SH-SY5Y (cell line): ENCODE measurements at regions not wholly inside any gene's neighbourhood (a gene's known extent, or its start where the extent isn't known, plus 50 kb on each side); places are given as distances from the start of the nearest gene placed in this dataset.

ENCODE experiments used
- GATA2 ChIP-seq: IDR thresholded peaks from 2 replicates; pipeline ENCODE4 v1.6.1; 2011; ENCODE audit warnings: mild to moderate bottlenecking, low read depth, low read length
- GATA3 ChIP-seq: IDR thresholded peaks from 2 replicates; pipeline ENCODE4 v1.6.1; 2011; ENCODE audit warnings: low read depth, mild to moderate bottlenecking, low read length, moderate library complexity

DNA sequence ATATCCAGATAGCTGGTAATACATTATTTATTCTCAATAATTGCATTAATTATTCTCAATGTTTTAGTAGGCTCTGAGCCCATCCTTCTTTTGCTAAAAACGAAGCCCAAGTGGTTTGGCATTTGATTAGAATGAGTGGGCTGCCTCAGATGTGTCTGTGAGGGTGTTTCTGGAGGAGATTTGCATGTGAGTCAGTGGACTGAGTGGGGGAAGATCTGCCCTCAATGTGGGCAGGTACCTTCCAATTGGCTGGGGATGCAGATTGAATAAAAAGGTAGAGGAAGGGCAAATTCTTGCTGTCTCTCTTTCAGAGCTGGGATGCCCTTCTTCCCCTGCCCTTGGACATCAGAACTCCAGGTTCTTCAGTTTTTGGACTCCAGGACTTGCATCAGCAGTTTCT is 290.6 kb upstream of the SMIM30 start:
- TF ChIP-seq GATA2 (no peak), GATA3 (no peak)
